ENCODE measurements at regions not wholly inside any gene's neighbourhood (a gene's known extent, or its start where the extent isn't known, plus 50 kb on each side); places are given as distances from the start of the nearest gene placed in this dataset.

GRCh38 chr3:113105093-113105449 is 106.3 kb upstream of the BOC start:
- no peaks in the 10 kb centered on the region for H3K27me3 ChIP-seq (replicated peaks; ENCODE audit: control insufficient read depth, insufficient read depth, low read length)
- no peak overlapping the region for H3K4me3 ChIP-seq (replicated peaks; ENCODE audit: low read depth, low read length)
- no peak for TF ChIP-seq CTCF (IDR thresholded peaks at IDR 0.05; ENCODE audit: insufficient read depth, low read length, poor library complexity, severe bottlenecking)
- DNase-seq (ENCODE audit: extremely low read depth, insufficient read length), result no peak
- H3K36me3 ChIP-seq (ENCODE audit: control insufficient read depth, insufficient read depth, low read length), result no peaks in the 10 kb centered on the region

GRCh38 chr3:113105966-113106660 is 105.2 kb upstream of the BOC start:
- no peak for DNase-seq (ENCODE audit: extremely low read depth, insufficient read length)
- no peak overlapping the region for H3K4me3 ChIP-seq (replicated peaks; ENCODE audit: low read depth, low read length)
- no peaks in the 10 kb centered on the region for H3K27me3 ChIP-seq (replicated peaks; ENCODE audit: control insufficient read depth, insufficient read depth, low read length)
- TF ChIP-seq CTCF (IDR thresholded peaks at IDR 0.05; ENCODE audit: insufficient read depth, low read length, poor library complexity, severe bottlenecking), result no peak
- H3K36me3 ChIP-seq (ENCODE audit: control insufficient read depth, insufficient read depth, low read length), result no peaks in the 10 kb centered on the region

- TF ChIP-seq CTCF (IDR thresholded peaks at IDR 0.05; ENCODE audit: insufficient read depth, low read length, poor library complexity, severe bottlenecking), result no peak
Observed at GRCh38 chr3:113110267-113110666, 101.1 kb upstream of the BOC start.

GRCh38 chr3:113111011-113111707 is 100.2 kb upstream of the BOC start:
- DNase-seq (ENCODE audit: extremely low read depth, insufficient read length), result no peak

More at GRCh38 chr3:113110267-113110666, 101.1 kb upstream of the BOC start:
- Histone ChIP-seq H3K27me3 (replicated peaks; ENCODE audit: control insufficient read depth, insufficient read depth, low read length) (no peaks in the 10 kb centered on the region), H3K4me3 (replicated peaks; ENCODE audit: low read depth, low read length) (no peak overlapping the region), H3K36me3 (ENCODE audit: control insufficient read depth, insufficient read depth, low read length) (no peaks in the 10 kb centered on the region)
- no peak for DNase-seq (ENCODE audit: extremely low read depth, insufficient read length)

GRCh38 chr3:113113361-113113760 is 98.0 kb upstream of the BOC start:
- TF ChIP-seq CTCF (IDR thresholded peaks at IDR 0.05; ENCODE audit: insufficient read depth, low read length, poor library complexity, severe bottlenecking), result no peak
- no peaks in the 10 kb centered on the region for H3K27me3 ChIP-seq (replicated peaks; ENCODE audit: control insufficient read depth, insufficient read depth, low read length)
- H3K36me3 ChIP-seq (ENCODE audit: control insufficient read depth, insufficient read depth, low read length), result no peaks in the 10 kb centered on the region
- H3K4me3 ChIP-seq (replicated peaks; ENCODE audit: low read depth, low read length), result no peak overlapping the region
- DNase-seq (ENCODE audit: extremely low read depth, insufficient read length), result peak; percentile 9

More at GRCh38 chr3:113111011-113111707, 100.2 kb upstream of the BOC start:
- no peak for TF ChIP-seq CTCF (IDR thresholded peaks at IDR 0.05; ENCODE audit: insufficient read depth, low read length, poor library complexity, severe bottlenecking)
- Histone ChIP-seq H3K27me3 (replicated peaks; ENCODE audit: control insufficient read depth, insufficient read depth, low read length) (no peaks in the 10 kb centered on the region), H3K4me3 (replicated peaks; ENCODE audit: low read depth, low read length) (no peak overlapping the region), H3K36me3 (ENCODE audit: control insufficient read depth, insufficient read depth, low read length) (no peaks in the 10 kb centered on the region)
